ENCODE measurements at regions not wholly inside any gene's neighbourhood (a gene's known extent, or its start where the extent isn't known, plus 50 kb on each side); places are given as distances from the start of the nearest gene placed in this dataset.

DNA sequence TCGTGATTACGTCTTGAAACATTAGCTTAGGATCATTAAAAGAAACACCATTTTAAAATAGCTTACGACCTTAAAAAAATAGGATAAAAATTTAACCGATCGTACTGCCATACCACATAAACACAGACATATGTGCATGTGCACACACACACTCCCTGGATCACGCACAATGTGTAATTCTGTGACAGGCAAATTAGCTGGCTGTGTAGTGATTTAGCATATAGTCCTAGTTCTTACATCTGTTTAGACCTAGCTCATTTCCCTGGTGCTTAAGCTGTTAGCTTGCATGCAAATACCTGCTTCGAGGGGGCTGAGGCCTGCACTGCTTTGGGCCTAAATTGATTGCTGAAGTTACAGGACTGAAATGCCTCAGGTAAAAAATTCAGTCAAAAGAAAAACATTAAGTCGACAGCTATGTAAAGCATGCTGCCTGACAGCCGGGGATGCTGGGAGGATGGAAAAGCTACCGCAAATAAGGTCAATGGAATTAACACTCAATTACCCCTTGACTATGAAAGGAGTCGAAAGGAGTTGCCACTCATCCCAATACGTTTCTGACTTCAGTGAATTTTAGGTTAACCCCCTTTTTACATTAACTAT is 267.1 kb upstream of the FZD8 start:
- H3K4me3 ChIP-seq (ENCODE audit: control insufficient read depth, low read depth, low read length), result no peak overlapping the region
- DNase-seq (ENCODE audit: low read depth), result no peak
- TF ChIP-seq, protein P1, sequence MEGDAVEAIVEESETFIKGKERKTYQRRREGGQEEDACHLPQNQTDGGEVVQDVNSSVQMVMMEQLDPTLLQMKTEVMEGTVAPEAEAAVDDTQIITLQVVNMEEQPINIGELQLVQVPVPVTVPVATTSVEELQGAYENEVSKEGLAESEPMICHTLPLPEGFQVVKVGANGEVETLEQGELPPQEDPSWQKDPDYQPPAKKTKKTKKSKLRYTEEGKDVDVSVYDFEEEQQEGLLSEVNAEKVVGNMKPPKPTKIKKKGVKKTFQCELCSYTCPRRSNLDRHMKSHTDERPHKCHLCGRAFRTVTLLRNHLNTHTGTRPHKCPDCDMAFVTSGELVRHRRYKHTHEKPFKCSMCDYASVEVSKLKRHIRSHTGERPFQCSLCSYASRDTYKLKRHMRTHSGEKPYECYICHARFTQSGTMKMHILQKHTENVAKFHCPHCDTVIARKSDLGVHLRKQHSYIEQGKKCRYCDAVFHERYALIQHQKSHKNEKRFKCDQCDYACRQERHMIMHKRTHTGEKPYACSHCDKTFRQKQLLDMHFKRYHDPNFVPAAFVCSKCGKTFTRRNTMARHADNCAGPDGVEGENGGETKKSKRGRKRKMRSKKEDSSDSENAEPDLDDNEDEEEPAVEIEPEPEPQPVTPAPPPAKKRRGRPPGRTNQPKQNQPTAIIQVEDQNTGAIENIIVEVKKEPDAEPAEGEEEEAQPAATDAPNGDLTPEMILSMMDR (IDR thresholded peaks at IDR 0.05; ENCODE audit: control insufficient read depth, insufficient read depth, low read depth, low read length, missing control alignments), result no peak

DNA sequence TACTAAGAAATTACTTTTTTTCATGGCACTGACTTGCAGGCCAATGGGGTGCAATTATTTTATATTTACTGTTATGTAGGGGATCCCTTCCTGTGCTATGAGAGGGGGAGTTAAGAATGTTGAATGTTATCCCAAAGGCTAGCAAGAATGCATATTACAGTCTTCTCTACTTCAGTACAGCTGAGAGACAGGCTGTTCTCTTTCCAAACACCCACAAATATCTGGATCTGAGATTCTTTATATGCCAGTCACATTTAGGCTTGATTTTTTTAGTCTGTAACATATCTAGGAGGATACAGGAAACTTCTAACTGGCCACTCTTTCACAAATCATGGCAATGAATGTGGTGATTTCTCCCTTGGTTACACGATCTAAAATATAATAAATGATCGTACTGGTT is 266.4 kb upstream of the FZD8 start:
- H3K4me3 ChIP-seq (ENCODE audit: control insufficient read depth, low read depth, low read length), result no peak overlapping the region
- TF ChIP-seq, protein P1 (IDR thresholded peaks at IDR 0.05; ENCODE audit: control insufficient read depth, insufficient read depth, low read depth, low read length, missing control alignments), result no peak
- no peak for DNase-seq (ENCODE audit: low read depth)

DNA sequence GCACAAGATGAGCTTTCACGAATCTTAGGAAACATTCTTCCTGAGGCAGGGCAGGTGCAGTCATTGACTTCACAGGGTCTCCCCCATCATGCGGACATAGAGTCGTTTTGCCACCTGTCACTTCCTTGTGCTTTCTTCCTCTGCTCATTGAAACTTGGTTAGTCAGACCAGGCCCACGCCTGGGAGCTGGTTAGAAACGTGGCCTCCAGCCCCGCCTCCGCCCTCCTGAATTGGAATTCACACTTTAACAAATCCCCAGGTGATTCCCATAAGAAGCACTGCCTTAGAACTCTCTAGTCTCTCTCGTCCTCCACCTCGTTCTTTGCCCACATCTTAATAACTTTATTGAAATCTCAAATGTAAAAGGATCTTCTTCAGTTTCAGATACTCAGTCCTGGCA is 265.5 kb upstream of the FZD8 start:
- TF ChIP-seq, protein P1 (IDR thresholded peaks at IDR 0.05; ENCODE audit: control insufficient read depth, insufficient read depth, low read depth, low read length, missing control alignments), result no peak
- H3K4me3 ChIP-seq (ENCODE audit: control insufficient read depth, low read depth, low read length), result no peak overlapping the region
- no peak for DNase-seq (ENCODE audit: low read depth)

DNA sequence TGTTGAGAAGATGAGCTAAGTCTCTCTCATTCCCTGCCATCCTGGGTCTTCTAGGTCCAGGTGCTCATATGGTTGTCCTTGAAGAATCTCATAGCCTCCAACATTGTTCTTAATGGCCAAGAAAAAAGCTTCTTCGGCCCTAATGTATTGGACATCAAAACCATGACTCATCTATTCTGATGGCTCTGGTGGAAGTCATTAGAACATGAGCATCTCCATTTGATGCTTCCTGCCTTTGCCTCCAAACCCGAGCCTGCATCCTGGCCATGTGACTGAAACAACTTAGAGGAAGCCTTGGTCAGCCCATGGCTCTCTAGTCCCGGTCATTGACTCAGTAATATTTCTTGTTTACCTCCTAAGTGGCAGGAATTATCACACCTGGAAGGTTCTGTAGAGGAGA is 264.1 kb upstream of the FZD8 start:
- no peak overlapping the region for H3K4me3 ChIP-seq (ENCODE audit: control insufficient read depth, low read depth, low read length)
- DNase-seq (ENCODE audit: low read depth), result no peak
- TF ChIP-seq, protein P1 (IDR thresholded peaks at IDR 0.05; ENCODE audit: control insufficient read depth, insufficient read depth, low read depth, low read length, missing control alignments), result no peak

DNA sequence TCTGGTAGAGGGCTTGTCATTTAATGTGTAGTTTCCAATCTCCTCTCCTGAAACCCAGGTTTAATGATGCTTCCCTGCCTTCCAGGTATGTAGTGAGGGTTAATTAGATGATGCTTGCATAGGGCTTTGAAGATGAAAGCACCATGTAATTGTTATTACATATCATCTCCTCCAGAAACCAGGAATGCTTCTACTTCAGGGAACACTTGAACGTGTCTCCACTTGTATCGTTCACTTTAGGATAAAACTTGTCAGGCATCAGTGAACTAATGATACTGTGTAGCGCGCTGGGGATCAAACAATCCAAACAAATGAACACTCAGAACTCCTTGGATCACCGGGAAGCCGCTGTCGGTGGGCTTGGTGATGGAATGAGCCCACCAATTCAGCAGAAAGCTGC is 260.9 kb upstream of the FZD8 start:
- DNase-seq (ENCODE audit: low read depth), result no peak
- H3K4me3 ChIP-seq (ENCODE audit: control insufficient read depth, low read depth, low read length), result no peak overlapping the region
- TF ChIP-seq, protein P1 (IDR thresholded peaks at IDR 0.05; ENCODE audit: control insufficient read depth, insufficient read depth, low read depth, low read length, missing control alignments), result no peak

DNA sequence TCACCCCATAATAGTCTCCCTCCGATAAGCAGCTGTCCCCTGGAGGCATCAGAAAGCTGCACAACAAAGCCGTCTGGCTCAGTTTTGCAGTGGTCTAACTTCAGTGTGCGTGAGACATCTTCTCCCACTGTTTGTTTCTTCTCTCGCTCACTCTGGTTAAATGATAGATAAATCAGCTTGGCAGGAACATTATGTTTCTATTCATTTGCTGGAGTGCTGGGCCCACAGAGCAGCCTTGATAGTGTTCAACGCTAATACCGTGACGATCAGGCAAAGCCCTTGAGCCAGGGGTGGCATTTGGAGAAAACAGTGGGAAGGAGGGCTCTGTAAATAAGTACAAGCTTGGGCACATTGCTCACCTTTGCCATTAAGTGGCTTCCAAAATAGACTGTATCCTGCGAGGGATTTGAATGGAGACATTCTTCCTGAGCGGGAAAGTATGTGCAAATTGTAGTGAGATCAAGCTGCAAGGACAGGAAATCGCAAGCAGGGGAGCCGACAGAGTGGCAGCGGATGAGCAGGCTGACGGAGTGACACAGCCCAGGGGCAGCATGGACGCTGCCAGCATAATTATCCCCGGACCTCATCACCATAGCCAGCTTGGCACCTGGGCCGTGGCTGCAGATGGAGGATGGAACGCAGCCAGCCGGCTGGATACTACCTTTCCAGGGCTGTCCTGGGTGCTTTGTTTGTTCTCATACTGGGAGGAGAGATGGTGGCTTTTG is 256.8 kb upstream of the FZD8 start:
- TF ChIP-seq, protein P1 (IDR thresholded peaks at IDR 0.05; ENCODE audit: control insufficient read depth, insufficient read depth, low read depth, low read length, missing control alignments), result no peak
- H3K4me3 ChIP-seq (ENCODE audit: control insufficient read depth, low read depth, low read length), result no peak overlapping the region

More for the DNA sequence above, 256.8 kb upstream of the FZD8 start:
- no peak for DNase-seq (ENCODE audit: low read depth)
